Suprapubic skin (tissue), 4 donors: ENCODE measurements at regions not wholly inside any gene's neighbourhood (a gene's known extent, or its start where the extent isn't known, plus 50 kb on each side); places are given as distances from the start of the nearest gene placed in this dataset.

Experiments used
- CTCF ChIP-seq, 2 donors: fragments of 200-600 bp in 1 of 2; fragments of 450-650 bp in 1 of 2; sonication (generic) in 1 of 2; IDR thresholded peaks; one replicate each; pipeline ENCODE4 v1.5.1; 2016 to 2019; ENCODE audit warnings: antibody characterized with exemption in 2 of 2, mild to moderate bottlenecking in 1 of 2, moderate library complexity in 1 of 2
- POLR2A ChIP-seq, 2 donors: fragments of 450-650 bp; IDR thresholded peaks; one replicate each; pipeline ENCODE4 v1.6.1; 2017; ENCODE audit warnings: antibody characterized with exemption in 2 of 2, mild to moderate bottlenecking in 2 of 2, moderate library complexity in 2 of 2
- POLR2AphosphoS5 ChIP-seq, 3 donors: sonication (generic); formaldehyde crosslinking; IDR thresholded peaks; one replicate each; pipeline ENCODE4 v1.6.1; 2017; ENCODE audit warnings: antibody characterized with exemption in 3 of 3

- no peak for TF ChIP-seq POLR2A (IDR thresholded peaks at IDR 0.05)
- no peak for TF ChIP-seq CTCF (IDR thresholded peaks at IDR 0.05)
- TF ChIP-seq POLR2AphosphoS5 (IDR thresholded peaks at IDR 0.05) = no peak
Measured at GRCh38 chr5:120400356-120400755, 63.7 kb upstream of the PRR16 start.
